ENCODE measurements at regions not wholly inside any gene's neighbourhood (a gene's known extent, or its start where the extent isn't known, plus 50 kb on each side); places are given as distances from the start of the nearest gene placed in this dataset.
"Not testable (repeated sequence)": the region's sequence is repeated elsewhere in the genome, so short reads cannot be mapped to it uniquely, and the experiment has no call there.

DNA sequence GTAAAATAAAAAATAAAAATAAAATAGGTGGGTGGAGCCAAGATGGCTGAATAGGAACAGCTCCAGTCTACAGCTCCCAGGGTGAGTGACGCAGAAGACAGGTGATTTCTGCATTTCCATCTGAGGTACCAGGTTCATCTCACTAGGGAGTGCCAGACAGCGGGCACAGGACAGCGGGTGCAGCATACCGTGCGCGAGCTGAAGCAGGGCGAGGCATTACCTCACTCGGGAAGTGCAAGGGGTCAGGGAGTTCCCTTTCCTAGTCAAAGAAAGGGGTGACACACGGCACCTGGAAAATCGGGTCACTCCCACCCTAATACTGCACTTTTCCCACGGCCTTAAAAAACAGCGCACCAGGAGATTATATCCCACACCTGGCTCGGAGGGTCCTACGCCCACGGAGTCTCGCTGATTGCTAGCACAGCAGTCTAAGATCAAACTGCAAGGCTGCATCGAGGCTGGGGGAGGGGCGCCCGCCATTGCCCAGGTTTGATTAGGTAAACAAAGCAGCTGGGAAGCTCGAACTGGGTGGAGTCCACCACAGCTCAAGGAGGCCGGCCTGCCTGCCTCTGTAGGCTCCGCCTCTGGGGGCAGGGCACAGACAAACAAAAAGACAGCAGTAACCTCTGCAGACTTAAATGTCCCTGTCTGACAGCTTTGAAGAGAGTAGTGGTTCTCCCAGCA, 161.9 kb upstream of the RPS6KA2 start:
- 95 to 96% methylated on average over 22 of the region's 22 CpGs for WGBS, 2 experiments
- H3K9me3 ChIP-seq (ENCODE audit: control insufficient read depth, low read length); H3K4me1 ChIP-seq (ENCODE audit: control insufficient read depth, insufficient read depth, low read length); H3K4me3 ChIP-seq (ENCODE audit: insufficient read depth, low read depth, low read length); H3K36me3 ChIP-seq (ENCODE audit: control insufficient read depth, insufficient read depth, low read length); H3K27ac ChIP-seq (ENCODE audit: insufficient read depth, low read depth, low read length, poor library complexity, severe bottlenecking); H3K27me3 ChIP-seq (ENCODE audit: control insufficient read depth, insufficient read depth, low read length, poor library complexity, severe bottlenecking): not testable (repeated sequence)

DNA sequence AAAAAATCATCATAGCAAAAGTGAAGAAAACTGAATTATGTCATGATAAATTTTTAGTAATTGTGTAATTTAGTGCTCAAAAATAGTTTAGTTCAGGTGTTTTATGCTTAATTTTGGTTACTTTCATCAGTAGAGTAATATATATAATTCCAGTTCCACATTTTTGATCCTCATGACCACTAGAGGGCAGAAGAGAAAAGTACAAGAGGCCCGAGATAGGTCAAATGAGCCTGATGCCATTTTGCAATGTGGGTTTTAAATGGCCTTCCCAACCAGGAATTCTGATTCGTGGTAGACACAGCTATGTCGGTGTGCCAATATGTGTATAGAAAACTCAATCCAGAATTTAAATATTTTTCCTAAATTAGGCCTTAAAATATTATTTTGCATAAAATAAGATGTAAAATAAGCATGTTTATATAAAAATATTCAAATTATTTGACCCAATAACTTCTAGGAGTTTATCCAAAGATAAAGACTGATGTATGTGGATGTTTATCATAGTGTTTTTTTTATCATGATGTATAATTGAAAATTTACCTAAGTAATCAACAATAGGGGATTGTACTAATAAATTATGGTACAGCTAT, 159.7 kb upstream of the RPS6KA2 start:
- Histone ChIP-seq H3K27ac (ENCODE audit: insufficient read depth, low read depth, low read length, poor library complexity, severe bottlenecking) (no peak overlapping the region), H3K36me3 (ENCODE audit: control insufficient read depth, insufficient read depth, low read length) (no peaks in the 10 kb centered on the region), H3K4me1 (ENCODE audit: control insufficient read depth, insufficient read depth, low read length) (no peaks in the 10 kb centered on the region), H3K4me3 (ENCODE audit: insufficient read depth, low read depth, low read length) (no peak overlapping the region), H3K27me3 (ENCODE audit: control insufficient read depth, insufficient read depth, low read length, poor library complexity, severe bottlenecking) (no peaks in the 10 kb centered on the region), H3K9me3 (ENCODE audit: control insufficient read depth, low read length) (no peaks in the 10 kb centered on the region)
- WGBS, 2 experiments, result 19 to 25% methylated on average over 1 to 3 of the region's 3 CpGs

DNA sequence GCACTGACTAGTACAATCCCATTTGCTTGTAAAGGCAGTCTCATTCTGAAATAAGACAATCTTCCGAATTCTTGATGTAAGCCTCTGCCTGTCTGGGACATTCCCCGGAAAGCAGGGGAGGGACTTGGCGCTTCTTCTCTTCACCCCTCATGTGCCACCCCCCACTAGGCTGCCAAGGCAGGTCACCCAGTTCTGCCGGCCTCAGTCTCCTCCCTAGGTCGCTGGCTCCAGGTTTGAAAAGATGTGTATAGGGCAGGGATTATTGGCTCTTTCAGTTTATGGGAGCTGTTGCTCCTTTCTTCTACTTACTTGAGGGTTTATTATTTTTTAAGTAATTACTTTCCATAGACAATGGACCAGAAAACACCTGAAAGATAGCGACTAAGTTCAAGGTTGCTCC, 158.1 kb upstream of the RPS6KA2 start:
- H3K9me3 ChIP-seq (ENCODE audit: control insufficient read depth, low read length), result no peaks in the 10 kb centered on the region
- no peaks in the 10 kb centered on the region for H3K27me3 ChIP-seq (ENCODE audit: control insufficient read depth, insufficient read depth, low read length, poor library complexity, severe bottlenecking)
- 93 to 95% methylated on average over 6 of the region's 6 CpGs for WGBS, 2 experiments
- H3K36me3 ChIP-seq (ENCODE audit: control insufficient read depth, insufficient read depth, low read length), result no peaks in the 10 kb centered on the region
- no peak overlapping the region for H3K4me3 ChIP-seq (ENCODE audit: insufficient read depth, low read depth, low read length)
- no peaks in the 10 kb centered on the region for H3K4me1 ChIP-seq (ENCODE audit: control insufficient read depth, insufficient read depth, low read length)
- H3K27ac ChIP-seq (ENCODE audit: insufficient read depth, low read depth, low read length, poor library complexity, severe bottlenecking), result no peak overlapping the region

DNA sequence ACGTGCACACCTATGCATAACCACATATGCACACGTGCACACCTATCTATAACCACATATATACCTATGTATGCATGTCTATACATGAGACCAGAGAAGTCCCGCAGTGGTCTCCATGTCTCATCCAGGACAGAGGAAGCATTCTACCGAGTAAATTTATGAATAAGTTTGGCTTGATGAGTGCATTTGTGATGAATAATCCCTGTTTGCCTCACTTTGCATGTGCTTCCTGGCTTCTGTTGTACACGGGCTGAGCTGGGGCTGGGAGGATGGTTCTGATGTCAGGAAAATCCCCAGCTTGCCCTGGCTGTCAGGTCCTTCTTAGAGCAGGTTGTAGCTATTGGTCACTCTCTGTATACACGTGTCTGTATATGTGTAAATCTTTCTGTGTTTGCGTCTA, 157.6 kb upstream of the RPS6KA2 start:
- Histone ChIP-seq H3K36me3 (ENCODE audit: control insufficient read depth, insufficient read depth, low read length) (no peaks in the 10 kb centered on the region), H3K27ac (ENCODE audit: insufficient read depth, low read depth, low read length, poor library complexity, severe bottlenecking) (no peak overlapping the region), H3K27me3 (ENCODE audit: control insufficient read depth, insufficient read depth, low read length, poor library complexity, severe bottlenecking) (no peaks in the 10 kb centered on the region), H3K4me3 (ENCODE audit: insufficient read depth, low read depth, low read length) (no peak overlapping the region), H3K9me3 (ENCODE audit: control insufficient read depth, low read length) (no peaks in the 10 kb centered on the region), H3K4me1 (ENCODE audit: control insufficient read depth, insufficient read depth, low read length) (no peaks in the 10 kb centered on the region)
- WGBS, 2 experiments, result 92 to 94% methylated on average over 5 to 6 of the region's 7 CpGs

DNA sequence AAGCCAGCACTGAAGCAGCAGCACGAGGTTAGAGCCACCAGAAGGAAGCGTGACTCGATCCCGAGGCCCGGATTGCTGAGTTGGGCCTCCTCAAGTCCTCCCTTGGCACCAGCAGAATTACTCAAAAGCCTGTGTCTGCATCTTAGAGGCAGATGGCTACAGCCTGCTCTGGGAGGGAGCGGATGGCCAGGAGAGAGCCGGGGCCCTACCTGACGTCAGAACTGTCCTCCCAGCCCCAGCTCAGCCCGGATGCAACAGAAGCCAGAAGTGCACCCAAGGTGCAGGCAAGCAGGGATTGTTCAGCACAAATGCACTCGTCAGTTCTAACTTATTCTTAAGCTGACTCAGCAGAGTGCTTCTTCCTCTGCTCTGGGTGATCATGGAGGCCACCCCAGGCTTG, 155.5 kb upstream of the RPS6KA2 start:
- no peaks in the 10 kb centered on the region for H3K36me3 ChIP-seq (ENCODE audit: control insufficient read depth, insufficient read depth, low read length)
- WGBS, 2 experiments, result 78 to 79% methylated on average over 10 of the region's 10 CpGs
- H3K4me3 ChIP-seq (ENCODE audit: insufficient read depth, low read depth, low read length), result no peak overlapping the region
- no peak overlapping the region for H3K27ac ChIP-seq (ENCODE audit: insufficient read depth, low read depth, low read length, poor library complexity, severe bottlenecking)
- no peaks in the 10 kb centered on the region for H3K4me1 ChIP-seq (ENCODE audit: control insufficient read depth, insufficient read depth, low read length)
- H3K9me3 ChIP-seq (ENCODE audit: control insufficient read depth, low read length), result no peaks in the 10 kb centered on the region
- no peaks in the 10 kb centered on the region for H3K27me3 ChIP-seq (ENCODE audit: control insufficient read depth, insufficient read depth, low read length, poor library complexity, severe bottlenecking)

DNA sequence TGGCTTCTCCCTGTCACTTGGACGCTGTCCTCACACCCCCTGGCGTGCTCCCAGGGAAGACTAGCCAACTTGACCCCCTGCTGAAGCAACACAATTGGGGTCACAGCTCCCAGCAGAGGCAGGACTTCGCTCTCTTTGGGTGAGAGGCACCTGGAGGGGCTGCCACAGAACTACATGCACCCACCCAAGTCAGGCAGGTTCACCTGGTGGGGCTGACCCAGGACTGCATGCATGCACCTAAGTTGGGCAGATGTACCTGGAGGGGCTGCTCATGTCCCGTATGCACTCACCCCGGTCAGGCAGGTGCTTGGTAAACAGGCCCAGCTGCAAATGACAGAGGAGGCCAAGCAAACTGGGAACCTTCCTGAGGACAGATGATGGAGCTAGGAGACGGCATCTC, 154.3 kb upstream of the RPS6KA2 start:
- Histone ChIP-seq H3K27me3 (ENCODE audit: control insufficient read depth, insufficient read depth, low read length, poor library complexity, severe bottlenecking) (no peaks in the 10 kb centered on the region), H3K36me3 (ENCODE audit: control insufficient read depth, insufficient read depth, low read length) (no peaks in the 10 kb centered on the region), H3K9me3 (ENCODE audit: control insufficient read depth, low read length) (no peaks in the 10 kb centered on the region), H3K4me3 (ENCODE audit: insufficient read depth, low read depth, low read length) (no peak overlapping the region), H3K4me1 (ENCODE audit: control insufficient read depth, insufficient read depth, low read length) (no peaks in the 10 kb centered on the region), H3K27ac (ENCODE audit: insufficient read depth, low read depth, low read length, poor library complexity, severe bottlenecking) (no peak overlapping the region)
- WGBS, 2 experiments, result 90 to 94% methylated on average over 6 of the region's 6 CpGs

DNA sequence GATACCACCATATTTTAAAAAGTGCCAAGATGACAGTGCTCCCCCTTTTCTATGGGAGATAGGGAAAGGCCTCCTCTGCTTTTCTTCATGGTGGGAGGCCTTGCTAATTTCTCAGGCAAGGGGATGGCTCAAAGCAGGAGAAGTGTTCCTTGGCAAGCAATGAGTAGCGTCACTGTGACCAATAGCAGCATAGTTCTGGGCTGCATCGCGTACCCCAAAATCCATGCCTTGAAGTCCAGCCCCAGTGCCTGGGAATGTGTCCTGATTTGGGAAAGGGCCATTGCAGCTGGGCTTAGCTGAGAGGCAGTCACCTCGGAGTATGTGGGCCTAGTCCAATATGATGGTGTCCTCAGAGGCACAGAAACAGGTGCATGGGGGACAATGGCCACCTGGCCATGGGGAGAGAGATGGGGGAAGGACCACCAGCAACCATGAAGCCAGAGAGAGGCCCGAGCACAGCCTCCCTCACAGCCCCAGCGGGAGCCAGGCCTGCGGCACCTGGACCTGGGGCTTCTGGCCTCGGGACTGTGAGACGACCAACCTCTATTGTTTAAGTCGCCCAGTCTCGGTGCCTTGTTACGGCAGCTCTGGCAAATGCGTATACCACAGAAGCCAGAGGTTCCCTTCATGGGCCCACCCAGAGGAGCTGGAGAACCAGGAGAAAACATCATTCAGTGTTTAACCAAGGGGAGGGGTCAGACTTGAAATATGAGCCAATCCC, 153.1 kb upstream of the RPS6KA2 start:
- Histone ChIP-seq H3K9me3 (ENCODE audit: control insufficient read depth, low read length) (no peaks in the 10 kb centered on the region), H3K27me3 (ENCODE audit: control insufficient read depth, insufficient read depth, low read length, poor library complexity, severe bottlenecking) (no peaks in the 10 kb centered on the region), H3K4me1 (ENCODE audit: control insufficient read depth, insufficient read depth, low read length) (no peaks in the 10 kb centered on the region), H3K27ac (ENCODE audit: insufficient read depth, low read depth, low read length, poor library complexity, severe bottlenecking) (no peak overlapping the region), H3K36me3 (ENCODE audit: control insufficient read depth, insufficient read depth, low read length) (no peaks in the 10 kb centered on the region), H3K4me3 (ENCODE audit: insufficient read depth, low read depth, low read length) (no peak overlapping the region)
- 94 to 95% methylated on average over 13 of the region's 13 CpGs for WGBS, 2 experiments

DNA sequence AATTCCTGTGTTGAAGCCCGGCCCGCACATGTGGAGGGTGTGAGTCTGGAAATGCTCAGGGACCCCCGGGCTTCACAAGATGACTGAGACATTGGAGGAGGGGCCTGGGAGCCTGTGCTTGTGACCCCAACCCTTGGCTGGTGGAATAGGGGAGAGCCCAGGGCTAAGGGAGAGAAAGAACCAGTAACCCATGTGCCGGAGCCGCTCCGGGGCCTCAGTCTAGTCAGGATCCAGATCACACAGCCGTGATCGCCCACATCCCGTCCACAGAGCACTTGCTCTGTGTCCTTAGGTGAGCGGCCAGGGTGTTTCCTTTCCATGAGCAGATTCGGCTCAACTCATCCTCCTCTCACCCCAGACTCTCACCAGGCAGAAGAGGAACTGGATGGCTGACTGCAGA, 152.3 kb upstream of the RPS6KA2 start:
- Histone ChIP-seq H3K9me3 (ENCODE audit: control insufficient read depth, low read length) (no peaks in the 10 kb centered on the region), H3K4me3 (ENCODE audit: insufficient read depth, low read depth, low read length) (no peak overlapping the region), H3K36me3 (ENCODE audit: control insufficient read depth, insufficient read depth, low read length) (no peaks in the 10 kb centered on the region), H3K27ac (ENCODE audit: insufficient read depth, low read depth, low read length, poor library complexity, severe bottlenecking) (no peak overlapping the region), H3K27me3 (ENCODE audit: control insufficient read depth, insufficient read depth, low read length, poor library complexity, severe bottlenecking) (no peaks in the 10 kb centered on the region), H3K4me1 (ENCODE audit: control insufficient read depth, insufficient read depth, low read length) (no peaks in the 10 kb centered on the region)
- WGBS, 2 experiments, result 93 to 98% methylated on average over 11 of the region's 11 CpGs

DNA sequence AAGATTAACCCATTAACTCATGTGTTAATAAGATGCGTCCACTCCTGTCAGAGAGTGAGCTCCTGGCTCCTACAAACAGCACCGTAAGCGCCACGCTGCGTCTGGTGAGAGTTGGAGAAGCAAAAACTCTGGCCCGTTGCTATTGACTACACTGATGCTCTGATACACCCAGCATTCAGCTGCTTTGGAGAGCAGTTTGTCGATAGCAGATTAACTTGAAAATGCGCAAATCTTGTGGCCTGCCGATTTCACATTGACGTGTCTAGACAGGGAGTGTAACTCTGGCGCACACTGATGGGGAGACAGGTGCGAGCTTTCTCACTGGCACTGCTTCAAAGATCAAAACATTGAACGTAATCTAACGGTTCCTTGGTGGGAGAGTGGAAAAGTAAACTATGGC, 151.7 kb upstream of the RPS6KA2 start:
- H3K27me3 ChIP-seq (ENCODE audit: control insufficient read depth, insufficient read depth, low read length, poor library complexity, severe bottlenecking), result no peaks in the 10 kb centered on the region
- no peak overlapping the region for H3K27ac ChIP-seq (ENCODE audit: insufficient read depth, low read depth, low read length, poor library complexity, severe bottlenecking)
- 95 to 97% methylated on average over 14 of the region's 14 CpGs for WGBS, 2 experiments
- no peaks in the 10 kb centered on the region for H3K9me3 ChIP-seq (ENCODE audit: control insufficient read depth, low read length)
- H3K4me1 ChIP-seq (ENCODE audit: control insufficient read depth, insufficient read depth, low read length), result no peaks in the 10 kb centered on the region
- H3K4me3 ChIP-seq (ENCODE audit: insufficient read depth, low read depth, low read length), result no peak overlapping the region
- no peaks in the 10 kb centered on the region for H3K36me3 ChIP-seq (ENCODE audit: control insufficient read depth, insufficient read depth, low read length)

DNA sequence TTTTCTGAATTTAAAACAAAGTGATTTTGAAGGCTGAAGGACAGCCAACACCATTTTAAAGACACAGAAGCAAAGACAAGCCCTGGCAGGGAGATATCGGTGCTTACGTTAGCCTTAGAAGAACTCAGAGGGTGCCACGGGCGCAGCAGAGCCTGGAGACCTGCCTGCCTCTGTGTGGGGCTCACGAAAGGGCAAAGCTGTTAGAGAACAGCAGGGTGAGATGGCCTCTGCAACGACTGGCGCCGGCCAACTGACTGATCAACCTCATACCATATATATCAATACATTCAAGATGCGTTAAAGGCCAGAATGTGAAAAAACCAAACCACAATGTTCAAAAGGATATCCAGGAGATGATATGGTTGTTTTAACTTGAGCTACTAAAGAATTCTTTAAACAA, 151.0 kb upstream of the RPS6KA2 start:
- no peaks in the 10 kb centered on the region for H3K27me3 ChIP-seq (ENCODE audit: control insufficient read depth, insufficient read depth, low read length, poor library complexity, severe bottlenecking)
- H3K4me1 ChIP-seq (ENCODE audit: control insufficient read depth, insufficient read depth, low read length), result no peaks in the 10 kb centered on the region
- 89 to 94% methylated on average over 8 to 9 of the region's 9 CpGs for WGBS, 2 experiments
- no peak overlapping the region for H3K4me3 ChIP-seq (ENCODE audit: insufficient read depth, low read depth, low read length)
- no peaks in the 10 kb centered on the region for H3K9me3 ChIP-seq (ENCODE audit: control insufficient read depth, low read length)
- H3K36me3 ChIP-seq (ENCODE audit: control insufficient read depth, insufficient read depth, low read length), result no peaks in the 10 kb centered on the region
- no peak overlapping the region for H3K27ac ChIP-seq (ENCODE audit: insufficient read depth, low read depth, low read length, poor library complexity, severe bottlenecking)

Data from ectodermal cell (in vitro differentiated cells).